Activated CD8-positive, alpha-beta T cell treated with anti-CD3 and anti-CD28 coated beads for 36 hours (primary cell): ENCODE measurements at regions not wholly inside any gene's neighbourhood (a gene's known extent, or its start where the extent isn't known, plus 50 kb on each side); places are given as distances from the start of the nearest gene placed in this dataset.

ENCODE experiments used
- ATAC-seq: fragments of 200-7000 bp; cut with Tn5 transposase; one replicate; pipeline ENCODE4 v1.10.0; 2021; ENCODE audit warnings: mild to moderate bottlenecking, moderate library complexity
- CTCF ChIA-PET: fragments of 350-600 bp; sonication (Branson Sonifier 250); formaldehyde crosslinking; loops from one replicate; lab custom pipeline; 2021; ENCODE audit warnings: antibody characterized with exemption; lab: Charles Lee
- POLR2A ChIA-PET: fragments of 350-600 bp; sonication (Branson Sonifier 250); formaldehyde crosslinking; loops from one replicate; lab custom pipeline; 2021; ENCODE audit warnings: antibody characterized with exemption; lab: Charles Lee
- DNase-seq: peaks from one replicate; pipeline ENCODE4 v3.0.0-alpha.2; 2020
- H3K27ac Mint-ChIP-seq: one replicate; pipeline ENCODE4 v1.8.0; 2021; ENCODE audit warnings: mild to moderate bottlenecking, mixed read lengths
- H3K27me3 Mint-ChIP-seq: one replicate; pipeline ENCODE4 v1.8.0; 2021; ENCODE audit warnings: mixed read lengths
- H3K36me3 Mint-ChIP-seq: one replicate; pipeline ENCODE4 v1.8.0; 2021; ENCODE audit warnings: low read depth, mixed read lengths
- H3K4me1 Mint-ChIP-seq: one replicate; pipeline ENCODE4 v1.8.0; 2021; ENCODE audit warnings: low read depth, mixed read lengths
- H3K4me3 Mint-ChIP-seq: one replicate; pipeline ENCODE4 v1.8.0; 2021; ENCODE audit warnings: mild to moderate bottlenecking, moderate library complexity, mixed read lengths
- H3K9me3 Mint-ChIP-seq: one replicate; pipeline ENCODE4 v1.8.0; 2021; ENCODE audit warnings: mixed read lengths
- CTCF ChIP-seq: fragments of 200-600 bp; IDR thresholded peaks from one replicate; pipeline ENCODE4 v1.8.0; 2022; ENCODE audit warnings: antibody characterized with exemption, mild to moderate bottlenecking
- intact Hi-C: fragments of 100-400 bp; cut with micrococcal nuclease; formaldehyde crosslinking; loops from one replicate; pipeline ENCODE4 v1.10.0; 2022

- DNase-seq: no peak
- Mint-ChIP-seq H3K9me3 (peaks cover under 1% of the 10 kb centered on the region), H3K4me1 (no peaks in the 10 kb centered on the region), H3K36me3 (no peaks in the 10 kb centered on the region), H3K4me3 (no peak overlapping the region), H3K27me3 (peaks cover 1% of the 10 kb centered on the region), H3K27ac (no peak overlapping the region)
- CTCF ChIA-PET: interaction anchor here (0.8 kb wide), 1 partner anchor 13 kb away, joined by 3 read pairs; no protein-coding TSS in a partner anchor
- no peak for TF ChIP-seq CTCF
- ATAC-seq: no peak
- POLR2A ChIA-PET: no interaction called here
- intact Hi-C loops: no loop called here
These were observed 56.9 kb upstream of the VCAN start for GRCh38 chr5:83414601-83415000.

- no peak for TF ChIP-seq CTCF
- Mint-ChIP-seq H3K4me3 (no peak overlapping the region), H3K9me3 (peaks cover 8% of the 10 kb centered on the region), H3K36me3 (no peaks in the 10 kb centered on the region), H3K4me1 (no peaks in the 10 kb centered on the region), H3K27me3 (peaks cover 1% of the 10 kb centered on the region), H3K27ac (no peak overlapping the region)
- POLR2A ChIA-PET: no interaction called here
- CTCF ChIA-PET: interaction anchor here (0.9 kb wide), 1 partner anchor 13 kb away, joined by 3 read pairs; no protein-coding TSS in a partner anchor
- DNase-seq (no peak), ATAC-seq (no peak)
- intact Hi-C loops: no loop called here
These were observed 53.7 kb upstream of the VCAN start for GRCh38 chr5:83417884-83418283.

- ATAC-seq (no peak), DNase-seq (no peak)
- TF ChIP-seq CTCF: no peak
- no peak overlapping the region for H3K4me3 Mint-ChIP-seq
- H3K4me1 Mint-ChIP-seq: no peaks in the 10 kb centered on the region
- CTCF ChIA-PET: interaction anchor here (1.4 kb wide), 1 partner anchor 13 kb away, joined by 3 read pairs; no protein-coding TSS in a partner anchor
- H3K36me3 Mint-ChIP-seq: no peaks in the 10 kb centered on the region
- H3K27ac Mint-ChIP-seq: no peak overlapping the region
- POLR2A ChIA-PET: no interaction called here
- H3K9me3 Mint-ChIP-seq: peaks cover 8% of the 10 kb centered on the region
- intact Hi-C loops: no loop called here
- H3K27me3 Mint-ChIP-seq: peaks cover 1% of the 10 kb centered on the region
These were observed 52.9 kb upstream of the VCAN start for GRCh38 chr5:83418356-83419321.
